ENCODE measurements at regions not wholly inside any gene's neighbourhood (a gene's known extent, or its start where the extent isn't known, plus 50 kb on each side); places are given as distances from the start of the nearest gene placed in this dataset.
"Not testable (repeated sequence)": the region's sequence is repeated elsewhere in the genome, so short reads cannot be mapped to it uniquely, and the experiment has no call there.

- DNase-seq (ENCODE audit: low spot score), result no peak
Measured at GRCh38 chr12:111154147-111154834, 214.6 kb downstream of the PHETA1 start.

GRCh38 chr12:111152561-111152960 lies 216.3 kb downstream of the PHETA1 start:
- no peak for DNase-seq (ENCODE audit: low spot score)

- DNase-seq (ENCODE audit: low spot score), result no peak
Measured at GRCh38 chr12:111150921-111151840, 217.7 kb downstream of the PHETA1 start.

- no peak for DNase-seq (ENCODE audit: low spot score)
Measured at GRCh38 chr12:111150360-111150759, 218.5 kb downstream of the PHETA1 start.

GRCh38 chr12:111149299-111149698 lies 219.6 kb downstream of the PHETA1 start:
- no peak for DNase-seq (ENCODE audit: low spot score)

- DNase-seq (ENCODE audit: low spot score), result no peak
Measured at GRCh38 chr12:111148005-111148404, 220.9 kb downstream of the PHETA1 start.

- no peak for DNase-seq (ENCODE audit: low spot score)
Measured at GRCh38 chr12:111143271-111143670, 222.9 kb upstream of the MYL2 start.

GRCh38 chr12:111141205-111141604 lies 220.8 kb upstream of the MYL2 start:
- DNase-seq (ENCODE audit: low spot score), result no peak

GRCh38 chr12:111138016-111138415 lies 217.6 kb upstream of the MYL2 start:
- DNase-seq (ENCODE audit: low spot score), result no peak

GRCh38 chr12:111135293-111135832 lies 215.0 kb upstream of the MYL2 start:
- DNase-seq (ENCODE audit: low spot score), result no peak

- DNase-seq (ENCODE audit: low spot score), result no peak
Measured at GRCh38 chr12:111130336-111130735, 210.0 kb upstream of the MYL2 start.

GRCh38 chr12:111129149-111129767 lies 208.9 kb upstream of the MYL2 start:
- DNase-seq (ENCODE audit: low spot score), result no peak

- DNase-seq (ENCODE audit: low spot score), result no peak
Measured at GRCh38 chr12:111126331-111126730, 206.0 kb upstream of the MYL2 start.

GRCh38 chr12:111124183-111124582 lies 203.8 kb upstream of the MYL2 start:
- DNase-seq (ENCODE audit: low spot score), result no peak

- DNase-seq (ENCODE audit: low spot score), result no peak
Measured at GRCh38 chr12:111123390-111123789, 203.0 kb upstream of the MYL2 start.

GRCh38 chr12:111122458-111122878 lies 202.1 kb upstream of the MYL2 start:
- no peak for DNase-seq (ENCODE audit: low spot score)

GRCh38 chr12:111121840-111122239 lies 201.5 kb upstream of the MYL2 start:
- DNase-seq (ENCODE audit: low spot score), result no peak

- no peak for DNase-seq (ENCODE audit: low spot score)
Measured at GRCh38 chr12:111120578-111120977, 200.2 kb upstream of the MYL2 start.

GRCh38 chr12:111117017-111117416 lies 196.6 kb upstream of the MYL2 start:
- DNase-seq (ENCODE audit: low spot score), result no peak

- DNase-seq (ENCODE audit: low spot score), result not testable (repeated sequence)
Measured at GRCh38 chr12:111113313-111113712, 192.9 kb upstream of the MYL2 start.

- DNase-seq (ENCODE audit: low spot score), result no peak
Measured at GRCh38 chr12:111112311-111113098, 192.1 kb upstream of the MYL2 start.

Data from A172 (cell line).